A673 (cell line): ENCODE measurements at regions not wholly inside any gene's neighbourhood (a gene's known extent, or its start where the extent isn't known, plus 50 kb on each side); places are given as distances from the start of the nearest gene placed in this dataset.
"Not testable (repeated sequence)": the region's sequence is repeated elsewhere in the genome, so short reads cannot be mapped to it uniquely, and the experiment has no call there.

Source experiments
- BruUV-seq: library from RNA; stranded (reverse); fragments of 400-500 nt; replicated peaks from 2 replicates; lab custom pipeline; 2021; lab: Mats Ljungman, UMichigan
- CTCF ChIA-PET: fragments of 300-600 bp; sonication (Branson Sonifier 250); formaldehyde crosslinking; loops from one replicate; lab custom pipeline; 2022; ENCODE audit warnings: antibody characterized with exemption; lab: Charles Lee
- POLR2A ChIA-PET: fragments of 300-600 bp; sonication (Branson Sonifier 250); formaldehyde crosslinking; loops from one replicate; lab custom pipeline; 2022; ENCODE audit warnings: antibody characterized with exemption; ENCODE audit not compliant: low non-redundant PET; lab: Charles Lee
- DNase-seq: peaks from one replicate; pipeline ENCODE4 v3.0.0-alpha.2; 2015; ENCODE audit warnings: low spot score
- H3K27ac ChIP-seq: fragments of 200-600 bp; sonication (generic); 2 replicates; pipeline ENCODE4 v1.5.1; 2016; ENCODE audit warnings: mixed run types, low read depth, mild to moderate bottlenecking, mixed read lengths, antibody characterized with exemption, low read length; ENCODE audit not compliant: poor library complexity, severe bottlenecking
- H3K27me3 ChIP-seq: fragments of 200-600 bp; sonication (generic); replicated peaks from 2 replicates; pipeline ENCODE4 v1.6.1; 2017; ENCODE audit warnings: mixed run types, low read depth, mild to moderate bottlenecking, mixed read lengths, antibody characterized with exemption, low read length; ENCODE audit not compliant: insufficient read depth, poor library complexity
- H3K36me3 ChIP-seq: fragments of 200-600 bp; sonication (generic); 2 replicates; pipeline ENCODE4 v1.6.1; 2016; ENCODE audit warnings: mixed run types, mild to moderate bottlenecking, mixed read lengths, antibody characterized with exemption, low read length; ENCODE audit not compliant: insufficient read depth, poor library complexity, severe bottlenecking
- H3K4me1 ChIP-seq: fragments of 200-600 bp; sonication (generic); 2 replicates; pipeline ENCODE4 v1.6.1; 2017; ENCODE audit warnings: mixed run types, mild to moderate bottlenecking, mixed read lengths, antibody characterized with exemption, low read length; ENCODE audit not compliant: insufficient read depth, poor library complexity, severe bottlenecking
- H3K4me3 ChIP-seq: fragments of 200-600 bp; sonication (generic); 2 replicates; pipeline ENCODE4 v1.5.1; 2016; ENCODE audit warnings: low read depth, mixed run types, mild to moderate bottlenecking, mixed read lengths, low read length; ENCODE audit not compliant: poor library complexity, severe bottlenecking
- H3K9me3 ChIP-seq: fragments of 200-600 bp; sonication (generic); 2 replicates; pipeline ENCODE4 v1.6.1; 2016; ENCODE audit warnings: mixed run types, low read depth, mild to moderate bottlenecking, mixed read lengths, antibody characterized with exemption, low read length; ENCODE audit not compliant: poor library complexity, severe bottlenecking
- intact Hi-C: fragments of 100-400 bp; cut with micrococcal nuclease; formaldehyde crosslinking; loops from one replicate; pipeline ENCODE4 v1.10.0; 2022; ENCODE audit not compliant: unreplicated experiment

DNA sequence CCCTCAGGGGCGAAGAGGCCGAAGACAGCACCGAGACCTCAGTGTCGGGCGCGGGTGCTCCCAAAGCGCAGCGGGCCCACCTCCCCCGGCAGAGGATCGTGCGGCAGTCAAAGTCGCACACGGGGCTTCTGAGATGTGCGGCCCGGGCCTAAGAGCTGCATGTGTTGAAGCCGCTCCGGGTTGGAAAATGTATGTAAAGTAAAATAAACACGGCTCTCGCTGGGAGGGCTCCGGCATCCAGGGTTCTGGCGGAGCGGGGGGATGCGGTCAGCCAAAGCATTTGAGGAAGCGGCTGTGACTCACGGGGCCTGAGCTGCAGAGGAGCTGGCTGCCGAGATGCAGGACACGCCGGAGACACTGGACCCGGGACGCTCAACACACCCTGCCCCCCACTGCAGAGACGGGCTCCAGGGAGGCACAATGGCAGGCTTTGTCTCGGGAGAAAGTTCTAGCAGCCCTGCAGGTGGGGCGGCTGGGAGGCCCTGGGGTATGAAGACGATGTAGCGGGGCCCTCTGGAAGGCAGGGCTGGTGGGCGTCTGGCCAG, 185.8 kb downstream of the NPIPB11 start:
- not testable (repeated sequence) for BruUV-seq, H3K36me3 ChIP-seq

DNA sequence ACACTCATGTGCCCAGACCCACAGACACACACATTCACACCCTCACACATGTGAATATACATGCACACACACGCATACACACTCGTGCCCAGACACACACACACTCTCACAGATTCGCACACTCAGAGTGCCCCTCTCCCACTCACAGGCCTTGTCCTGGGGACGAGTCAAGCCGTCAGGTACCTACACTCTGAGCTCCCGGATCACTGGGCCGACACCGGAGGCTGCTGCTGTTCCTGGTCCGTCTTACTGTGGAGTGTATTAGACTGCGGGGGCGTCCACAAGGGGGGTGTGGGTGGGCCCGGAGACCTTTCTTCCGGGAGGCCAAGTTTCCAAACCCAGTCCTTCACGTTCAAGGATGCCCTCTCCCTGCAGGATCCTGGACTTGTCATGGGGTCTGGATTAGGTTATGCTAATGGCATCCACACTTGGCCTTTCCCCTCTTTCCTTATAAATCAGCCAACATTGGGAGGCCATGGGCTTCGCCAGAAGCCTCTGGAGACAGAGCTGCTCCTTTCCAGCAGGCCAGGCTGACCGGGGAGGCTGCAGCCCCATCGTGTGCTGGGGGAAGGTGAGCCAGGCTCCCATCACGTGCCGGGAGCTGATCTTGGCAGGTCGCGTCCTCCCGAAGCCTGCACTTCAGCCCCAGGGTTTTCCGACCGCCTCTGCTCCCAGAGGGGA, 186.4 kb downstream of the NPIPB11 start:
- CTCF ChIA-PET, BruUV-seq, intact Hi-C loops, H3K4me1 ChIP-seq, H3K27me3 ChIP-seq, POLR2A ChIA-PET, H3K36me3 ChIP-seq, H3K27ac ChIP-seq, H3K4me3 ChIP-seq, DNase-seq, H3K9me3 ChIP-seq: not testable (repeated sequence)

More for the DNA sequence above, 185.8 kb downstream of the NPIPB11 start:
- H3K27ac ChIP-seq, DNase-seq, H3K4me3 ChIP-seq, CTCF ChIA-PET, H3K27me3 ChIP-seq, POLR2A ChIA-PET, intact Hi-C loops, H3K9me3 ChIP-seq, H3K4me1 ChIP-seq: not testable (repeated sequence)

DNA sequence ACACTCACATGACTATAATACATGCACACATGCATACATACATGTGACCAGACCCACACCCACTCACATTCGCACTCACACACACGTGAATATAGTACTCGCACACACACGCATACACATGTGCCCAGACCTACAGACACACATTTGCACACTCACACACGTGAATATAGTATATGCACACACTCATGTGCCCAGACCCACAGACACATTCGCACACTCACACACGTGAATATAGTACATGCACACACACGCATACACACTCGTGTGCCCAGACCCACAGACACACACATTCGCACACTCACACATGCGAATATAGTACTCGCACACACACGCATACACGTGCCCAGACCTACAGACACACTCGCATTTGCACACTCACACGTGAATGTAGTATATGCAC, 186.9 kb downstream of the NPIPB11 start:
- CTCF ChIA-PET, BruUV-seq, DNase-seq, H3K27ac ChIP-seq, H3K36me3 ChIP-seq, POLR2A ChIA-PET, H3K4me3 ChIP-seq, H3K9me3 ChIP-seq, H3K27me3 ChIP-seq, H3K4me1 ChIP-seq, intact Hi-C loops: not testable (repeated sequence)

DNA sequence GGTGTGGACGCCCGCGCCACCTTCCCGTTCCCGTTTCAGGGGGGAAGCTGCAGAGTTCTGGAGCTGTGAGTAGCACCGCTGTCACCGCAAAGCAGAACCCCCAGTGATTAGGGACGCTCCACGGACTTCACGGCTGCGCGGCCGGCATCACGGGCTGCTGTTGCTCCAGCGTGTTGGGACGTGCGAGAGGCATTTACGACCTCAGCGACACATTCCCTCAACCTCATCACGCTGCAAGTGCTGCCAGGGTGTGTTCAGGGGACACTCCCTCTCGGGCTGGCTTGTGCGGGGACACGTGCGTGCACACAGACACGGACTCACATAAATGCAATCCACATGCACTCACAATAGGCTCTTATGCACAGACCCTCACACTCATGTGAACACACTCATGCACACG, 187.9 kb downstream of the NPIPB11 start:
- BruUV-seq, H3K4me1 ChIP-seq, H3K27me3 ChIP-seq, H3K36me3 ChIP-seq, H3K27ac ChIP-seq, H3K9me3 ChIP-seq, intact Hi-C loops, H3K4me3 ChIP-seq, POLR2A ChIA-PET, CTCF ChIA-PET: not testable (repeated sequence)
- DNase-seq = peak; percentile 26

DNA sequence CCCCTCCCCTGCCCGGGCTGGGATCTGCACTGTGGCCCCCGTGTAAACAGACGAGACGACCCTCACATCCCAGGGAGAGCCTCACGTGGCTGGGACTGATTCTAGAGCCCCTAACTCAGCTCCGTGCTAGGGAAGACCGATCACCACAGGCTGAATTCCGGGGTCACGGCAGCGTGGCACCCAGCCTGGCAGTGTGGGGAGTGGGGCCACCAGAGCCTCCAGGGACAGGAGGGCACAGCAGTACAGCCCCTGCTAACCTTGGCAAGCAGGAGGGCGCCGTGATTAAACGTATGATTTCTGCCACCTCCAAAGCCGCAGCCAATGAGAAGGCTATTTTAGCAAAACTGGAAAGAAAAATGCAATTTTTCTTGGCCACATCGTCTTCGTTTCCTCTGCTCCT, 188.3 kb downstream of the NPIPB11 start:
- H3K9me3 ChIP-seq, CTCF ChIA-PET, H3K4me3 ChIP-seq, H3K36me3 ChIP-seq, POLR2A ChIA-PET, H3K27ac ChIP-seq, H3K4me1 ChIP-seq, DNase-seq, BruUV-seq, H3K27me3 ChIP-seq, intact Hi-C loops: not testable (repeated sequence)

- H3K27ac ChIP-seq, intact Hi-C loops, BruUV-seq, H3K9me3 ChIP-seq, H3K27me3 ChIP-seq, CTCF ChIA-PET, H3K4me1 ChIP-seq, H3K4me3 ChIP-seq, POLR2A ChIA-PET, H3K36me3 ChIP-seq, DNase-seq: not testable (repeated sequence)
Measured at GRCh38 chr16:29217752-29218126, 188.8 kb downstream of the NPIPB11 start.

DNA sequence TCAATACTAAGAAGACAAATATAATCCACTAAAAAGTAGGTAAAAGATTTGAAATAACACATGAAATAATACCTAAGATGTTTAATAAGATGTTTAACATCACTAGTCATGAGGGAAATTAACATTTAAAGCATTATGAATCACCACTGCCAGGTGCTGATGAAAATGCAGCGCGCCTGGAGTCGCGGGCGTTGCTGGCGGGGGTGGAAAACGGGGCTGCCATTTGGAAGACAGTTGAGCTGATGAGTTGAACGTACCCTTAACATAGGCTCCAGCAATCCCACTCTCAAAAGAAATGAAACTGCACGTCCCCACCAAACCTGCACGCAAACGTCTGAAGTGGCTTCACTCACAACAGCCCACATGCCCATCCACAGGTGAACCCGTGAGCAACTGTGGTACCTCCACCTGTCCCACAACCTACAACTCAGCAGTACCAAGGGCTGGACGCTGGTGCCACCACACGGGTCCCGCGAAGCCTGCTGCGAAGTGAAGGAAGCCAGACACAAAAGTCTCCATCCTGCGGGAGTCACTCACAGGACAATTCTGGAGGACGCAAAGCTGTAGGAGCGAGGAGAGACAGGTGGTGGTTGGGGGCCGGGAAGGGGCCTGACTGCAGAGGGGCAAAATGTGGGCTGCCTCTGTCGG, 189.3 kb downstream of the NPIPB11 start:
- H3K27ac ChIP-seq, BruUV-seq, H3K36me3 ChIP-seq, H3K4me1 ChIP-seq, POLR2A ChIA-PET, H3K4me3 ChIP-seq, DNase-seq, intact Hi-C loops, H3K9me3 ChIP-seq, CTCF ChIA-PET, H3K27me3 ChIP-seq: not testable (repeated sequence)
